HCT116 (cell line): ENCODE measurements at regions not wholly inside any gene's neighbourhood (a gene's known extent, or its start where the extent isn't known, plus 50 kb on each side); places are given as distances from the start of the nearest gene placed in this dataset.

ENCODE experiments used
- CEBPB ChIP-seq: IDR thresholded peaks from 2 replicates; pipeline ENCODE4 v1.6.1; 2012; ENCODE audit warnings: low read depth
- CTCF ChIP-seq, 3 experiments: fragments of 200-600 bp in 1 of 3; sonication (generic) in 1 of 3; IDR thresholded peaks in 2 of 3; conservative IDR thresholded peaks in 1 of 3; 2 replicates each; pipeline ENCODE4 v1.5.1; 2012 to 2017; ENCODE audit warnings: low read depth in 2 of 3, low read length in 2 of 3, antibody characterized with exemption in 1 of 3, borderline replicate concordance in 1 of 3, control low read depth in 1 of 3, mild to moderate bottlenecking in 1 of 3, mixed read lengths in 1 of 3, mixed run types in 1 of 3, moderate library complexity in 1 of 3; ENCODE audit not compliant: insufficient read depth in 1 of 3
- EZH2 ChIP-seq: fragments of 200-600 bp; sonication (generic); IDR thresholded peaks from 2 replicates; pipeline ENCODE4 v1.6.1; 2017; ENCODE audit warnings: antibody characterized with exemption, mixed run types
- JUND ChIP-seq: IDR thresholded peaks from 2 replicates; pipeline ENCODE4 v1.6.1; 2012
- MAX ChIP-seq: IDR thresholded peaks from 2 replicates; pipeline ENCODE4 v1.6.1; 2012
- POLR2AphosphoS5 ChIP-seq: IDR thresholded peaks from 2 replicates; pipeline ENCODE4 v1.6.1; 2011; ENCODE audit warnings: mild to moderate bottlenecking, low read depth, low read length, moderate library complexity
- ZFX ChIP-seq: fragments of 450-650 bp; IDR thresholded peaks from 2 replicates; pipeline ENCODE4 v1.6.1; 2017
- ZNF274 ChIP-seq: fragments of 200-500 bp; sonication (Bioruptor generic); IDR thresholded peaks from 2 replicates; pipeline ENCODE4 v1.6.1; 2014; ENCODE audit warnings: mild to moderate bottlenecking, low read depth, low read length, inconsistent platforms

- TF ChIP-seq MAX: no peak
- TF ChIP-seq CTCF (IDR thresholded peaks at IDR 0.05 in 2 of 3, conservative IDR thresholded peaks at IDR 0.05 in 1 of 3; ENCODE audit: borderline replicate concordance in 1 of 3, insufficient read depth in 1 of 3, low read depth in 2 of 3, low read length in 2 of 3): peak; percentile 10 to 51 (median 35); a peak in 3 of 6 replicates
- no peak for TF ChIP-seq POLR2AphosphoS5
- no peak for TF ChIP-seq EZH2
- TF ChIP-seq JUND: no peak
- TF ChIP-seq CEBPB: no peak
- no peak for TF ChIP-seq ZNF274
- TF ChIP-seq ZFX: no peak
Observed at GRCh38 chr13:50170447-50171037, 155.3 kb downstream of the KCNRG start.
